IMR-90 (cell line): ENCODE measurements at regions not wholly inside any gene's neighbourhood (a gene's known extent, or its start where the extent isn't known, plus 50 kb on each side); places are given as distances from the start of the nearest gene placed in this dataset.

ENCODE experiments used
- ATAC-seq: fragments of 200-7000 bp; cut with Tn5 transposase; 2 replicates; pipeline ENCODE4 v1.9.1; 2020; ENCODE audit warnings: low read depth, mild to moderate bottlenecking, moderate library complexity
- BruUV-seq: library from RNA; stranded (reverse); fragments of 400-500 nt; replicated peaks from 2 replicates; lab custom pipeline; 2021; lab: Mats Ljungman, UMichigan
- CTCF ChIA-PET: fragments of 300-600 bp; formaldehyde crosslinking; extraction: SDS; loops from one replicate; lab custom pipeline; 2021; ENCODE audit warnings: antibody characterized with exemption; lab: Yijun Ruan, JAX
- POLR2A ChIA-PET: fragments of 300-600 bp; sonication (Branson Sonifier 250); formaldehyde crosslinking; loops from one replicate; lab custom pipeline; 2022; ENCODE audit warnings: antibody characterized with exemption; ENCODE audit not compliant: unreplicated experiment; lab: Charles Lee
- DNase-seq: peaks from one replicate; pipeline ENCODE4 v3.0.0; 2013
- H2AFZ ChIP-seq: replicated peaks from 2 replicates; pipeline ENCODE3; 2013; ENCODE audit warnings: low read length, mild to moderate bottlenecking; ENCODE audit not compliant: poor library complexity
- H2AK5ac ChIP-seq: 2 replicates; pipeline ENCODE4 v1.6.1; 2013; ENCODE audit warnings: low read depth, low read length, inconsistent platforms
- H2AK9ac ChIP-seq: replicated peaks from 2 replicates; pipeline ENCODE3; 2013; ENCODE audit warnings: mild to moderate bottlenecking, low read depth, low read length, moderate library complexity; ENCODE audit not compliant: poor library complexity
- H2BK120ac ChIP-seq: 2 replicates; pipeline ENCODE4 v1.6.1; 2013; ENCODE audit warnings: low read depth, low read length, inconsistent platforms
- H2BK15ac ChIP-seq: 3 replicates; pipeline ENCODE4 v1.6.1; 2013; ENCODE audit warnings: low read depth, low read length, inconsistent platforms
- H2BK20ac ChIP-seq: 2 replicates; pipeline ENCODE4 v1.6.1; 2013; ENCODE audit warnings: low read depth, mild to moderate bottlenecking, inconsistent platforms, low read length, moderate library complexity
- H2BK5ac ChIP-seq: 2 replicates; pipeline ENCODE4 v1.6.1; 2013; ENCODE audit warnings: mild to moderate bottlenecking, low read depth, low read length, inconsistent platforms; ENCODE audit not compliant: poor library complexity, severe bottlenecking
- H3K14ac ChIP-seq: replicated peaks from 2 replicates; pipeline ENCODE4 v1.6.1; 2013; ENCODE audit warnings: low read depth, low read length, inconsistent platforms
- H3K18ac ChIP-seq: 2 replicates; pipeline ENCODE4 v1.6.1; 2013; ENCODE audit warnings: low read depth, low read length, control low read depth
- H3K23ac ChIP-seq: 2 replicates; pipeline ENCODE4 v1.6.1; 2013; ENCODE audit warnings: low read depth, low read length, inconsistent platforms
- H3K27ac ChIP-seq: 2 replicates; pipeline ENCODE4 v1.5.1; 2013; ENCODE audit warnings: mild to moderate bottlenecking, control low read depth, low read length; ENCODE audit not compliant: insufficient read depth
- H3K27me3 ChIP-seq: 2 replicates; pipeline ENCODE4 v1.6.1; 2013; ENCODE audit warnings: low read length; ENCODE audit not compliant: control insufficient read depth, insufficient read depth
- H3K36me3 ChIP-seq: 2 replicates; pipeline ENCODE4 v1.6.1; 2013; ENCODE audit warnings: low read length, mixed read lengths; ENCODE audit not compliant: control insufficient read depth, insufficient read depth
- H3K4ac ChIP-seq: 2 replicates; pipeline ENCODE4 v1.6.1; 2013; ENCODE audit warnings: low read depth, low read length, inconsistent platforms
- H3K4me1 ChIP-seq: 2 replicates; pipeline ENCODE4 v1.6.1; 2013; ENCODE audit warnings: low read length, mixed read lengths; ENCODE audit not compliant: control insufficient read depth, insufficient read depth
- H3K4me2 ChIP-seq: 2 replicates; pipeline ENCODE4 v1.6.1; 2013; ENCODE audit warnings: low read depth, mild to moderate bottlenecking, control low read depth, low read length, moderate library complexity
- H3K4me3 ChIP-seq: 2 replicates; pipeline ENCODE4 v1.5.1; 2013; ENCODE audit warnings: low read depth, mild to moderate bottlenecking, control low read depth, low read length, moderate library complexity; ENCODE audit not compliant: insufficient read depth
- H3K56ac ChIP-seq: 2 replicates; pipeline ENCODE4 v1.6.1; 2013; ENCODE audit warnings: low read length, inconsistent platforms; ENCODE audit not compliant: insufficient read depth; ENCODE audit errors: extremely low read depth
- H3K79me1 ChIP-seq, 2 experiments: 2 replicates each; pipeline ENCODE4 v1.6.1; 2013; ENCODE audit warnings: low read length in 2 of 2, inconsistent platforms in 1 of 2, low read depth in 1 of 2
- H3K9ac ChIP-seq: 2 replicates; pipeline ENCODE4 v1.6.1; 2013; ENCODE audit warnings: low read depth, low read length, control low read depth
- H3K9me1 ChIP-seq: 2 replicates; pipeline ENCODE4 v1.6.1; 2013; ENCODE audit warnings: low read length, inconsistent platforms; ENCODE audit not compliant: insufficient read depth
- H3K9me3 ChIP-seq: 2 replicates; pipeline ENCODE4 v1.6.1; 2013; ENCODE audit warnings: low read length; ENCODE audit not compliant: control insufficient read depth, insufficient read depth
- H4K20me1 ChIP-seq: 2 replicates; pipeline ENCODE4 v1.6.1; 2013; ENCODE audit warnings: low read length, inconsistent platforms; ENCODE audit not compliant: insufficient read depth
- H4K5ac ChIP-seq: 2 replicates; pipeline ENCODE4 v1.6.1; 2013; ENCODE audit warnings: mild to moderate bottlenecking, low read depth, low read length, control low read depth
- H4K8ac ChIP-seq, 2 experiments: 2 replicates each; pipeline ENCODE4 v1.6.1; 2013; ENCODE audit warnings: low read depth in 2 of 2, low read length in 2 of 2, control low read depth in 1 of 2, inconsistent platforms in 1 of 2
- H4K91ac ChIP-seq: 2 replicates; pipeline ENCODE4 v1.6.1; 2013; ENCODE audit warnings: low read depth, low read length, inconsistent platforms; ENCODE audit not compliant: insufficient read depth
- CEBPB ChIP-seq: IDR thresholded peaks from 2 replicates; pipeline ENCODE4 v1.6.1; 2012; ENCODE audit warnings: low read depth, low read length, improper control_type of control experiment
- CHD1 ChIP-seq: IDR thresholded peaks from 2 replicates; pipeline ENCODE4 v1.6.1; 2012; ENCODE audit warnings: low read depth, low read length, improper control_type of control experiment
- NFE2L2 ChIP-seq: fragments of 150-350 bp; IDR thresholded peaks from 2 replicates; pipeline ENCODE4 v1.6.1; 2016; ENCODE audit warnings: low read depth, mild to moderate bottlenecking, low read length
- POLR2A ChIP-seq: IDR thresholded peaks from 2 replicates; pipeline ENCODE4 v1.6.1; 2012; ENCODE audit warnings: mild to moderate bottlenecking, low read depth, low read length
- SMC3 ChIP-seq: fragments of 150-350 bp; IDR thresholded peaks from 2 replicates; pipeline ENCODE4 v1.6.1; 2016; ENCODE audit warnings: low read depth, mild to moderate bottlenecking, antibody characterized with exemption, low read length, moderate library complexity
- WGBS, 2 experiments: methylation state at CpG; one replicate each; pipeline versions ENCODE4 v1.1.5 to v1.1.7; 2013; ENCODE audit warnings: missing lambda C conversion rate in 2 of 2; ENCODE audit not compliant: insufficient read length in 1 of 2; ENCODE audit errors: extremely low coverage in 2 of 2; 5-methylcytosine and 5-hydroxymethylcytosine counted together
- dilution Hi-C: fragments of 300-500 bp; cut with HindIII; formaldehyde crosslinking; loops from one replicate; pipeline ENCODE4 v1.14.3; 2018; ENCODE audit warnings: low sequenced_read_pairs; ENCODE audit not compliant: unreplicated experiment
- in situ Hi-C: fragments of 300-500 bp; cut with MboI; formaldehyde crosslinking; loops from 3 replicates; pipeline ENCODE4 v1.14.3; 2019; ENCODE audit warnings: low sequenced_read_pairs, inconsistent platforms, mixed read lengths
- intact Hi-C: fragments of 100-400 bp; cut with micrococcal nuclease; formaldehyde crosslinking; loops from 2 replicates; pipeline ENCODE4 v1.10.0; 2022

DNA sequence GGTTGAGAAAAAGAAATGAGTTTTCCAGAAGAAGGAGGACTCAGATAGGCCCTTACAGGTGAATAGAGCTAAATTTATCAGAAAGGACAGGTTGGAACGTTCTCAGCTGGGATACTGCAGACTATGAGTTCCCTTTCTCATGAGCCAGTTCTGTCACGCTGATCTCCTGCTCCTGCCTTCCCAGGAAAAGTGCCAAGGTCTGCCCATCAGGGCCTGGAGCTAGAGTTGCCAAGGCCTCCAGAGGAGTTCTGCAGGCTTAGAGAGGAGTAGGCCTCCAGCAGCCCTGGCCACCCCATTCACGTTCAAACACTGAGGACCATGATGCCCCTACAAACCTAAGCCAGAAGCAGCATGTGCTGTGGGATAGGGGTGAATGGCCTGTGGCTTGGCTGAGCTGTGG, 126.8 kb upstream of the TNR start:
- TF ChIP-seq SMC3 (no peak), POLR2A (no peak), CHD1 (no peak), NFE2L2 (no peak), CEBPB (no peak)
- Histone ChIP-seq H2AK5ac (no peak overlapping the region), H2AK9ac (no peak overlapping the region), H4K20me1 (no peaks in the 10 kb centered on the region), H3K27ac (no peak overlapping the region), H3K18ac (no peak overlapping the region), H3K4me2 (no peak overlapping the region), H2AFZ (no peak overlapping the region), H3K9ac (no peak overlapping the region), H3K4ac (no peak overlapping the region), H3K56ac (no peak overlapping the region), H3K36me3 (no peaks in the 10 kb centered on the region), H3K9me1 (no peaks in the 10 kb centered on the region), H2BK20ac (no peak overlapping the region), H4K91ac (no peak overlapping the region), H3K4me3 (no peak overlapping the region), H3K9me3 (no peaks in the 10 kb centered on the region; the same call in 1 of the 2 replicates), H2BK5ac (no peak overlapping the region), H3K27me3 (peaks cover 2% of the 10 kb centered on the region; the same call in 1 of the 2 replicates), H3K4me1 (no peaks in the 10 kb centered on the region), H3K14ac (no peak overlapping the region), H2BK120ac (no peak overlapping the region), H3K23ac (no peak overlapping the region), H4K5ac (no peak overlapping the region), H4K8ac (no peak overlapping the region), H2BK15ac (no peak overlapping the region), H3K79me1 (no peaks in the 10 kb centered on the region)
- POLR2A ChIA-PET = no interaction called here
- dilution Hi-C loops (no loop called here), in situ Hi-C loops (no loop called here), intact Hi-C loops (no loop called here)
- no TSS peak for BruUV-seq
- CTCF ChIA-PET = no interaction called here
- ATAC-seq = no peak
- no peak for DNase-seq
- WGBS, 2 experiments = no CpG with 5 or more reads among the region's 3 CpGs
